Activated CD8-positive, alpha-beta T cell treated with anti-CD3 and anti-CD28 coated beads for 36 hours (primary cell): ENCODE measurements at regions not wholly inside any gene's neighbourhood (a gene's known extent, or its start where the extent isn't known, plus 50 kb on each side); places are given as distances from the start of the nearest gene placed in this dataset.

Experiments used
- ATAC-seq: fragments of 200-7000 bp; cut with Tn5 transposase; one replicate; pipeline ENCODE4 v1.10.0; 2021; ENCODE audit warnings: mild to moderate bottlenecking, moderate library complexity
- CTCF ChIA-PET: fragments of 350-600 bp; sonication (Branson Sonifier 250); formaldehyde crosslinking; loops from one replicate; lab custom pipeline; 2021; ENCODE audit warnings: antibody characterized with exemption; lab: Charles Lee
- POLR2A ChIA-PET: fragments of 350-600 bp; sonication (Branson Sonifier 250); formaldehyde crosslinking; loops from one replicate; lab custom pipeline; 2021; ENCODE audit warnings: antibody characterized with exemption; lab: Charles Lee
- DNase-seq: peaks from one replicate; pipeline ENCODE4 v3.0.0-alpha.2; 2020
- H3K27ac Mint-ChIP-seq: one replicate; pipeline ENCODE4 v1.8.0; 2021; ENCODE audit warnings: mild to moderate bottlenecking, mixed read lengths
- H3K27me3 Mint-ChIP-seq: one replicate; pipeline ENCODE4 v1.8.0; 2021; ENCODE audit warnings: mixed read lengths
- H3K36me3 Mint-ChIP-seq: one replicate; pipeline ENCODE4 v1.8.0; 2021; ENCODE audit warnings: low read depth, mixed read lengths
- H3K4me1 Mint-ChIP-seq: one replicate; pipeline ENCODE4 v1.8.0; 2021; ENCODE audit warnings: low read depth, mixed read lengths
- H3K4me3 Mint-ChIP-seq: one replicate; pipeline ENCODE4 v1.8.0; 2021; ENCODE audit warnings: mild to moderate bottlenecking, moderate library complexity, mixed read lengths
- H3K9me3 Mint-ChIP-seq: one replicate; pipeline ENCODE4 v1.8.0; 2021; ENCODE audit warnings: mixed read lengths
- intact Hi-C: fragments of 100-400 bp; cut with micrococcal nuclease; formaldehyde crosslinking; loops from one replicate; pipeline ENCODE4 v1.10.0; 2022
- TF ChIP-seq, protein P1 (sequence below): fragments of 200-600 bp; IDR thresholded peaks from one replicate; pipeline ENCODE4 v1.8.0; 2022; ENCODE audit warnings: antibody characterized with exemption, mild to moderate bottlenecking

DNA sequence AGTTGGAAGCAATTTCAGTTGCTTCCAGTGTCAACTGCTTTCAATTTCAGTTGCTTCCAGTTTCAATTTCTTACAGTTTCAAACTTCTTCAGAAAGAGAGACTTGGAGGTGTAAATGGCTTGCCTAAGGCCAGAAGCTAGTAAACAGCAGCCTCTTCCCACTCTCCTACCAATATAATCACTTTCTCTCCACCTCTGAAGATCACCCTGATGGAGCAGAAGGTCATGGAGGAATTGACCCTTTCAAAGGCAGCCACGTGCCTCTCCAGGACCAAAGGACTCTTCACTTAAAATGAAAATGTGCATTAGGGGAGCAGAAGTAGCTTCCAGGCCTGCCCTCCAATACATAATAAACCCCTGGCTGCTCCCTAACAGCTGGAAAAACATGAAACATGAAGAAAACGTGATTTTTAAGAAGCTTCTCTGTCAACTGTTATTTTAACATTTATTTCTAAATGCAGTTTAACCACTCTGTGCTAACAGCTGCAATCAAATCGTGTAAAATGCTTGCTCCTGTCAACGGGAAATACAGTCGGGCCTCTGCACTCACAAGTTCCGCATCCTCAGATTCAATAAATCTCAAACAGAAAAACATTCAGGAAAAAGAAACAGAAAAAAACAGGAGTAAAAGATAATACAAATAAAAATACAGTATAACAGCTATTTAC lies 1020.6 kb downstream of the XPNPEP1 start:
- H3K27ac Mint-ChIP-seq, result no peak overlapping the region
- TF ChIP-seq, protein P1, sequence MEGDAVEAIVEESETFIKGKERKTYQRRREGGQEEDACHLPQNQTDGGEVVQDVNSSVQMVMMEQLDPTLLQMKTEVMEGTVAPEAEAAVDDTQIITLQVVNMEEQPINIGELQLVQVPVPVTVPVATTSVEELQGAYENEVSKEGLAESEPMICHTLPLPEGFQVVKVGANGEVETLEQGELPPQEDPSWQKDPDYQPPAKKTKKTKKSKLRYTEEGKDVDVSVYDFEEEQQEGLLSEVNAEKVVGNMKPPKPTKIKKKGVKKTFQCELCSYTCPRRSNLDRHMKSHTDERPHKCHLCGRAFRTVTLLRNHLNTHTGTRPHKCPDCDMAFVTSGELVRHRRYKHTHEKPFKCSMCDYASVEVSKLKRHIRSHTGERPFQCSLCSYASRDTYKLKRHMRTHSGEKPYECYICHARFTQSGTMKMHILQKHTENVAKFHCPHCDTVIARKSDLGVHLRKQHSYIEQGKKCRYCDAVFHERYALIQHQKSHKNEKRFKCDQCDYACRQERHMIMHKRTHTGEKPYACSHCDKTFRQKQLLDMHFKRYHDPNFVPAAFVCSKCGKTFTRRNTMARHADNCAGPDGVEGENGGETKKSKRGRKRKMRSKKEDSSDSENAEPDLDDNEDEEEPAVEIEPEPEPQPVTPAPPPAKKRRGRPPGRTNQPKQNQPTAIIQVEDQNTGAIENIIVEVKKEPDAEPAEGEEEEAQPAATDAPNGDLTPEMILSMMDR, result no peak
- H3K4me3 Mint-ChIP-seq, result no peak overlapping the region
- H3K36me3 Mint-ChIP-seq, result no peaks in the 10 kb centered on the region
- ChIA-PET CTCF (no interaction called here), POLR2A (no interaction called here)
- no peaks in the 10 kb centered on the region for H3K27me3 Mint-ChIP-seq
- H3K4me1 Mint-ChIP-seq, result no peaks in the 10 kb centered on the region
- ATAC-seq (no peak), DNase-seq (no peak)
- H3K9me3 Mint-ChIP-seq, result peaks cover 2% of the 10 kb centered on the region
- intact Hi-C loops, result no loop called here

DNA sequence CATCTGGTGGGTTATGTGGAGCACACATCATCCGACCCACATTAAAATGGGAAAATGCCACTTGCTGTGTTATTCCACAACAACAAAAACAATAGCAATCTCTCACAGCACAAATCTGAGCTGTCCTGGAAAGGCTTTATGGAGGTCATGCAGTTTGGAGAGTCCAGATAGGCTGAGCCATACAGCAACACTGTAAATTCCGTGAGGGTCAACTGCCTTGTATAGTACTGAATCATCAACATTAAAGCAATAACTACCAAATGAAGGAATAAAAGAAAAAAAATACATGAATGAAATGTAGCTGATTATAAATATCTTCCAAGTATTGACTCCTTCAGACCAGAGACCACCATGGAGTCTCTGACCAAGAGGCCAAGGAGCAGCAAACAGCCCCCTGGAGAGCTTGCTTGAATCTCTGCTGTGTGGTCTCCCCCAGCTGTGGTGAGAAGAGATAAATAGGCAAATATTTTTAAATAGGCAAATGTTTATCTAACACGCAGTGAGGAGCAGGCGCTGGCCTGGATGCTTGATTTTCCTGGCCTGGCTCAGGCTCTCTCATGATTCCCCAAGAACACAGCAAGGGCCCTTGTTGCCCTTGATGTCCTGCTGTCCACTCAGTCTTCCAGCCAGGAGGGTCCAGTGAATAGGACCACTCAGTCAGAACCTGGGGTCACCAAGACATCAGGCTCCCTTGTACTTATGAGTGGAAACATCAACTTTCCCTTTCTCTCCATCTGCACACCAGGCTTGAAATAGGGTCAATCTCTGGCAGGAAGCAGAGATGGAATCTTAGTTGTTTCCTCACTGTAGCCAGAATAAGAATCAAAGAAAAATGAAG lies 1021.3 kb downstream of the XPNPEP1 start:
- H3K4me3 Mint-ChIP-seq, result no peak overlapping the region
- intact Hi-C loops, result no loop called here

DNA sequence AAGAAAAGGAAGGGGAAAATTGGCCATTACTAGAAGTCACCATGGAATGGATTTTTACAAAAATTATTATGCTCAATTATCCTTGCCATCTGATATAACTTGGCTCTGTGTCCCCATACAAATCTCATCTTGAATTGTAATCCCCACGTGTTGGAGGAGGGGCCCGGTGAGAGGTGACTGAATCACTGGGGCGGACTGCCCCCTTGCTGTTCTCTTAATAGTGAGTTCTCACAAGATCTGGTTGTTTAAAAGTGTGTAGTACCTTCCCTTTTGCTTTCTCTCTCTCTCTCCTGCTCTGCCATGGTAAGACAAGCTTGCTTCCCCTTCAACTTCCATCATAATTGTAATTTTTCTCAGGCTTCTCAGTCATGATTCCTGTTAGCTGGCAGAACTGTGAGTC lies 1023.6 kb downstream of the XPNPEP1 start:
- H3K27ac Mint-ChIP-seq, result no peak overlapping the region
- ATAC-seq (no peak), DNase-seq (no peak)
- no peaks in the 10 kb centered on the region for H3K36me3 Mint-ChIP-seq
- ChIA-PET POLR2A (no interaction called here), CTCF (no interaction called here)
- no peak overlapping the region for H3K4me3 Mint-ChIP-seq
- peaks cover 2% of the 10 kb centered on the region for H3K9me3 Mint-ChIP-seq
- intact Hi-C loops, result no loop called here
- TF ChIP-seq, protein P1, result no peak
- H3K4me1 Mint-ChIP-seq, result no peaks in the 10 kb centered on the region
- no peaks in the 10 kb centered on the region for H3K27me3 Mint-ChIP-seq

More for the DNA sequence above, 1021.3 kb downstream of the XPNPEP1 start:
- DNase-seq (no peak), ATAC-seq (no peak)
- Mint-ChIP-seq H3K27me3 (no peaks in the 10 kb centered on the region), H3K9me3 (peaks cover 2% of the 10 kb centered on the region), H3K36me3 (no peaks in the 10 kb centered on the region), H3K27ac (no peak overlapping the region), H3K4me1 (no peaks in the 10 kb centered on the region)
- TF ChIP-seq, protein P1, result no peak
- CTCF ChIA-PET, result no interaction called here
- POLR2A ChIA-PET, result interaction anchor here (0.7 kb wide), 1 partner anchor 148 kb away, joined by 4 read pairs; no protein-coding TSS in a partner anchor

DNA sequence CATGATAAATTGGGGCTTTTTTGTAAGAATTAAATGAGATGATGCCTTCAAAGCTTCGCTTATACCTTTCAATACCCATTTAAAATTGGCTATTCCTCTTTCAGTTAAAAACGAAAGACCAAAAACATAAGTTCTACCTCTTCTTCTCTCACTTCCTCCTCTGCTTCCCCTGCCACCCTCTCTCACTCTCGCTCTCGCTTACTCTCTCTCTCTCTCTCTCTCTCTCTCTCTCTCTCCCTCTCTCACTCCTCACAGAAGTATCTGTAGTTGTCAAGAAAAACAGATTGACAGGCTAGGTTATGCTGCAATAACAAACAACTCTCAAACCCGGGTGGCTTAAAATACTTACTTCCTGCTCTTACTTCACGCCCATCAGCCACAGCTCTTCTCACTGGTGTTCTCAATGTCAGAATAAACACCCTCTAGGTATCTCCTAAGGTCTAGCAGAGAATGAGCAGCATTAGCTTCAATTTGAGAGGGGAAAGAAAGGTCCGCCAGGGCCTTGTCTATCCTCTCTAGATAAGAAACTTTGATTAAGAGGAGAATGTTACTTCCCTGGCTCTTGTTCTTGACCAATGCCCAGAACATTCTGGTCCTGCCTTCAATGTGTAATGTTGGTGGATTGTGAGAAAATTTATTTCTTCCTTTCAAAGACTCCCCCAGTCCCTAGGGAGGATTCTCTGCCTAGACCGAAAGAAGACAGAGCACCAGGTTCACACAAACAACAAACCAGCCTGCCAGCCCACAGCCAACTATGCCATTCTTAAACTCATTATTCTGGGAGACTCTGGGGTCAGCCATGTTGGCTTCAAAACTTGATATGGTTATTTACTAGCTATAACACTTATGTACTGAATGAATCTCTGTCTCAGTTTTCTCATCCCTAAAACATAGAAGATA lies 1028.7 kb downstream of the XPNPEP1 start:
- Mint-ChIP-seq H3K27ac (no peak overlapping the region), H3K36me3 (no peaks in the 10 kb centered on the region), H3K9me3 (no peaks in the 10 kb centered on the region), H3K4me1 (no peaks in the 10 kb centered on the region), H3K4me3 (no peak overlapping the region), H3K27me3 (no peaks in the 10 kb centered on the region)
- intact Hi-C loops, result no loop called here
- ChIA-PET POLR2A (no interaction called here), CTCF (no interaction called here)
- ATAC-seq, result no peak
- TF ChIP-seq, protein P1, result no peak
- no peak for DNase-seq
